ENCODE measurements at regions not wholly inside any gene's neighbourhood (a gene's known extent, or its start where the extent isn't known, plus 50 kb on each side); places are given as distances from the start of the nearest gene placed in this dataset.

DNA sequence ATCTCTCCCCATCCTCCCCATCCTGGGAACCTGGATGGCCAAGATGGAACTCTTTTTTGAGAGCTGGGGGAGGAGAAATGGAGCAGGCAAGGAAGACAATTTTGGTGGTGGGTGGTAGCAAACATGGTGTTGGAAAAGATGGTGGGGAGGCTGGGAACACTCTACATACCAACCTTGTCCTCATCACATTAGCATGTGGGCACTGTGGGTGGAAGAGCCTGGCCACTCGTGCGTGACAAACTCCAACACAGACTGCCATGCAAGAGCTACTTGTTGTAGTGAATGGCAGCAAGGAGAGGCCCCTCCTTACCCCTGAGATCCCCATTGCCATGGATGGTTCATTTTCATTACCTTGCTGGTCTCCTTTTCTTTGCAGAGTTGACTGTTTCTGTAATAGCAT, 262.6 kb downstream of the RPLP1 start:
- Histone ChIP-seq H3K27ac (ENCODE audit: control insufficient read depth, insufficient read depth, low read length) (no peak overlapping the region), H3K36me3 (ENCODE audit: control insufficient read depth in 2 of 2, extremely low read depth in 1 of 2, insufficient read depth in 2 of 2, low read length in 2 of 2) (no peaks in the 10 kb centered on the region), H3K4me3 (ENCODE audit: control insufficient read depth in 2 of 3, extremely low read depth in 1 of 3, insufficient read depth in 2 of 3, low read depth in 1 of 3, low read length in 3 of 3) (no peak overlapping the region), H3K4me1 (ENCODE audit: control insufficient read depth, extremely low read depth, insufficient read depth, low read length) (no peaks in the 10 kb centered on the region), H4K20me1 (ENCODE audit: control insufficient read depth, extremely low read depth, insufficient read depth, low read length) (no peaks in the 10 kb centered on the region), H3K4me2 (ENCODE audit: control insufficient read depth, extremely low read depth, insufficient read depth, low read depth, low read length) (no peak overlapping the region), H3K9me1 (ENCODE audit: control insufficient read depth, extremely low read depth, insufficient read depth, low read length) (no peaks in the 10 kb centered on the region), H2AFZ (ENCODE audit: control insufficient read depth, low read length) (no peak overlapping the region), H3K9ac (ENCODE audit: control insufficient read depth, extremely low read depth, insufficient read depth, low read length) (no peak overlapping the region), H3K79me2 (ENCODE audit: control insufficient read depth, insufficient read depth, low read length) (no peaks in the 10 kb centered on the region), H3K9me3 (ENCODE audit: control insufficient read depth, low read depth, low read length) (no peaks in the 10 kb centered on the region), H3K27me3 (ENCODE audit: control insufficient read depth, extremely low read depth, insufficient read depth, low read length) (peaks cover 47% of the 10 kb centered on the region)
- FAIRE-seq: no peak
- TF ChIP-seq EZH2 (IDR thresholded peaks at IDR 0.05; ENCODE audit: low read length): no peak
- TF ChIP-seq, protein P1, sequence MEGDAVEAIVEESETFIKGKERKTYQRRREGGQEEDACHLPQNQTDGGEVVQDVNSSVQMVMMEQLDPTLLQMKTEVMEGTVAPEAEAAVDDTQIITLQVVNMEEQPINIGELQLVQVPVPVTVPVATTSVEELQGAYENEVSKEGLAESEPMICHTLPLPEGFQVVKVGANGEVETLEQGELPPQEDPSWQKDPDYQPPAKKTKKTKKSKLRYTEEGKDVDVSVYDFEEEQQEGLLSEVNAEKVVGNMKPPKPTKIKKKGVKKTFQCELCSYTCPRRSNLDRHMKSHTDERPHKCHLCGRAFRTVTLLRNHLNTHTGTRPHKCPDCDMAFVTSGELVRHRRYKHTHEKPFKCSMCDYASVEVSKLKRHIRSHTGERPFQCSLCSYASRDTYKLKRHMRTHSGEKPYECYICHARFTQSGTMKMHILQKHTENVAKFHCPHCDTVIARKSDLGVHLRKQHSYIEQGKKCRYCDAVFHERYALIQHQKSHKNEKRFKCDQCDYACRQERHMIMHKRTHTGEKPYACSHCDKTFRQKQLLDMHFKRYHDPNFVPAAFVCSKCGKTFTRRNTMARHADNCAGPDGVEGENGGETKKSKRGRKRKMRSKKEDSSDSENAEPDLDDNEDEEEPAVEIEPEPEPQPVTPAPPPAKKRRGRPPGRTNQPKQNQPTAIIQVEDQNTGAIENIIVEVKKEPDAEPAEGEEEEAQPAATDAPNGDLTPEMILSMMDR (optimal IDR thresholded peaks at IDR 0.05 in 1 of 3, IDR thresholded peaks at IDR 0.05 in 1 of 3, conservative IDR thresholded peaks at IDR 0.05 in 1 of 3; ENCODE audit: extremely low read depth in 1 of 3, insufficient read depth in 2 of 3, low read length in 3 of 3): no peak
- no peak for DNase-seq (ENCODE audit: low read depth, low spot score)
- dilution Hi-C loops (cut with MboI; ENCODE audit: extremely low pct_ligation_motif_present, low sequenced_read_pairs): no loop called here

DNA sequence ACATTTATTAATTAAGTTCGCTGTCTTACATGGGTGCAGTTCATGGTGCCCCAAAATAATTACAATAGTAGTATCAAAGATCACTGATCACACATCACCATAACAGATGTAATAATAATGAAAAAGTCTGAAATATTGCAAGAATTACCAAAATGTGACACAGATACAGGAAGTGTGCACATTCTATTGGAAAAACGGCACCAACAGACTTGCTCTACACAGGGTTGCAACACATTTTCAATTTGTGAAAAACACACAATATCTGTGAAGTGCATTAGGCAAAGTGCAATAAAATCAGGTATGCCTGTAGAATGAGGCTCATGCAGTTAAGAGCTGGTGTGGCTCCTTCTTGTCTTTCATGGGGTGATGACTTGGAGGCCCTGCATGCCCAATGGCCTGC, 265.8 kb downstream of the RPLP1 start:
- no peaks in the 10 kb centered on the region for H4K20me1 ChIP-seq (ENCODE audit: control insufficient read depth, extremely low read depth, insufficient read depth, low read length)
- H3K79me2 ChIP-seq (ENCODE audit: control insufficient read depth, insufficient read depth, low read length): no peaks in the 10 kb centered on the region
- TF ChIP-seq, protein P1 (optimal IDR thresholded peaks at IDR 0.05 in 1 of 3, IDR thresholded peaks at IDR 0.05 in 1 of 3, conservative IDR thresholded peaks at IDR 0.05 in 1 of 3; ENCODE audit: extremely low read depth in 1 of 3, insufficient read depth in 2 of 3, low read length in 3 of 3): no peak
- no peak for TF ChIP-seq EZH2 (IDR thresholded peaks at IDR 0.05; ENCODE audit: low read length)
- H3K9ac ChIP-seq (ENCODE audit: control insufficient read depth, extremely low read depth, insufficient read depth, low read length): no peak overlapping the region
- dilution Hi-C loops (cut with MboI; ENCODE audit: extremely low pct_ligation_motif_present, low sequenced_read_pairs): no loop called here
- no peak for FAIRE-seq
- DNase-seq (ENCODE audit: low read depth, low spot score): no peak
- no peak overlapping the region for H3K4me3 ChIP-seq (ENCODE audit: control insufficient read depth in 2 of 3, extremely low read depth in 1 of 3, insufficient read depth in 2 of 3, low read depth in 1 of 3, low read length in 3 of 3)
- no peak overlapping the region for H3K4me2 ChIP-seq (ENCODE audit: control insufficient read depth, extremely low read depth, insufficient read depth, low read depth, low read length)
- no peak overlapping the region for H2AFZ ChIP-seq (ENCODE audit: control insufficient read depth, low read length)
- H3K4me1 ChIP-seq (ENCODE audit: control insufficient read depth, extremely low read depth, insufficient read depth, low read length): peaks cover 7% of the 10 kb centered on the region
- H3K9me3 ChIP-seq (ENCODE audit: control insufficient read depth, low read depth, low read length): no peaks in the 10 kb centered on the region
- H3K27me3 ChIP-seq (ENCODE audit: control insufficient read depth, extremely low read depth, insufficient read depth, low read length): peaks cover 54% of the 10 kb centered on the region
- no peak overlapping the region for H3K27ac ChIP-seq (ENCODE audit: control insufficient read depth, insufficient read depth, low read length)
- no peaks in the 10 kb centered on the region for H3K36me3 ChIP-seq (ENCODE audit: control insufficient read depth in 2 of 2, extremely low read depth in 1 of 2, insufficient read depth in 2 of 2, low read length in 2 of 2)
- no peaks in the 10 kb centered on the region for H3K9me1 ChIP-seq (ENCODE audit: control insufficient read depth, extremely low read depth, insufficient read depth, low read length)

Measured in keratinocyte (primary cell).